ENCODE measurements at regions not wholly inside any gene's neighbourhood (a gene's known extent, or its start where the extent isn't known, plus 50 kb on each side); places are given as distances from the start of the nearest gene placed in this dataset.

GRCh38 chrX:11893933-11894710 is 136.1 kb downstream of the MSL3 start:
- TF ChIP-seq, protein P1, sequence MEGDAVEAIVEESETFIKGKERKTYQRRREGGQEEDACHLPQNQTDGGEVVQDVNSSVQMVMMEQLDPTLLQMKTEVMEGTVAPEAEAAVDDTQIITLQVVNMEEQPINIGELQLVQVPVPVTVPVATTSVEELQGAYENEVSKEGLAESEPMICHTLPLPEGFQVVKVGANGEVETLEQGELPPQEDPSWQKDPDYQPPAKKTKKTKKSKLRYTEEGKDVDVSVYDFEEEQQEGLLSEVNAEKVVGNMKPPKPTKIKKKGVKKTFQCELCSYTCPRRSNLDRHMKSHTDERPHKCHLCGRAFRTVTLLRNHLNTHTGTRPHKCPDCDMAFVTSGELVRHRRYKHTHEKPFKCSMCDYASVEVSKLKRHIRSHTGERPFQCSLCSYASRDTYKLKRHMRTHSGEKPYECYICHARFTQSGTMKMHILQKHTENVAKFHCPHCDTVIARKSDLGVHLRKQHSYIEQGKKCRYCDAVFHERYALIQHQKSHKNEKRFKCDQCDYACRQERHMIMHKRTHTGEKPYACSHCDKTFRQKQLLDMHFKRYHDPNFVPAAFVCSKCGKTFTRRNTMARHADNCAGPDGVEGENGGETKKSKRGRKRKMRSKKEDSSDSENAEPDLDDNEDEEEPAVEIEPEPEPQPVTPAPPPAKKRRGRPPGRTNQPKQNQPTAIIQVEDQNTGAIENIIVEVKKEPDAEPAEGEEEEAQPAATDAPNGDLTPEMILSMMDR (IDR thresholded peaks at IDR 0.05): no peak
- no peak for TF ChIP-seq ZFX (IDR thresholded peaks at IDR 0.05; ENCODE audit: borderline replicate concordance)
